AG04449 (cell line): ENCODE measurements at regions not wholly inside any gene's neighbourhood (a gene's known extent, or its start where the extent isn't known, plus 50 kb on each side); places are given as distances from the start of the nearest gene placed in this dataset.
"Not testable (repeated sequence)": the region's sequence is repeated elsewhere in the genome, so short reads cannot be mapped to it uniquely, and the experiment has no call there.

Experiments used
- CTCF ChIA-PET: fragments of 350-600 bp; formaldehyde crosslinking; extraction: SDS; loops from one replicate; lab custom pipeline; 2021; ENCODE audit warnings: antibody characterized with exemption; lab: Yijun Ruan, JAX
- POLR2A ChIA-PET: fragments of 400-600, 350-600 bp; formaldehyde crosslinking; extraction: SDS; loops from one replicate; lab custom pipeline; 2020; ENCODE audit warnings: antibody characterized with exemption, inconsistent platforms; lab: Yijun Ruan, JAX
- DNase-seq: peaks from one replicate; pipeline ENCODE4 v3.0.0-alpha.2; 2010; ENCODE audit warnings: low read depth, low spot score
- H3K4me3 ChIP-seq: 2 replicates; pipeline ENCODE4 v1.5.1; 2011; ENCODE audit warnings: low read depth, mild to moderate bottlenecking, control low read depth, low read length
- TF ChIP-seq, protein P1 (sequence below): IDR thresholded peaks from one replicate; pipeline ENCODE4 v1.5.1; 2011; ENCODE audit warnings: mild to moderate bottlenecking, moderate library complexity, low read length, control low read depth, inconsistent platforms; ENCODE audit not compliant: insufficient read depth; ENCODE audit errors: missing control alignments

DNA sequence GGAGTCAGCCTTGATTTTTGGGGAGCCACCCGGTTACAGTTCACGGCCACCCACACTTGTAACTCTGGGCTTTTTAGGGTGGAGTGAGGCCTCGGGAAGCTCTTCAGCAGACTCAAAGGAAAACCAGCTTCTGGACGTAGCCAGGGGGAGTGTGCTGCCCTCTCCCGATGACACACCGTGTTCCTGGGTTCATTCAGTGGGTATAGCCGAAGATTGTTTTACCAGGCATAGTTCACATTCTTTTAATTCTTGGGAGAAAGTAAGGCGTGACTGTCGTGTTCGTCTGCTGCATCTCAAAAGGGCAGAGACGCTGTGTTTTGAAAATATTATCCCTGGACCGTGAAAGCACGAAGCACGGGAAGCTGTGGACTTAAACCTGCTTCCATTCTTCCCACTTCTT lies 93.6 kb upstream of the PABPC3 start:
- POLR2A ChIA-PET, H3K4me3 ChIP-seq, DNase-seq: not testable (repeated sequence)
- CTCF ChIA-PET: interaction anchor here (1.0 to 1.8 kb wide), 3 partner anchors 8 to 68 kb away, joined by 3 to 6 read pairs (median 5); no protein-coding TSS in a partner anchor
- TF ChIP-seq, protein P1, sequence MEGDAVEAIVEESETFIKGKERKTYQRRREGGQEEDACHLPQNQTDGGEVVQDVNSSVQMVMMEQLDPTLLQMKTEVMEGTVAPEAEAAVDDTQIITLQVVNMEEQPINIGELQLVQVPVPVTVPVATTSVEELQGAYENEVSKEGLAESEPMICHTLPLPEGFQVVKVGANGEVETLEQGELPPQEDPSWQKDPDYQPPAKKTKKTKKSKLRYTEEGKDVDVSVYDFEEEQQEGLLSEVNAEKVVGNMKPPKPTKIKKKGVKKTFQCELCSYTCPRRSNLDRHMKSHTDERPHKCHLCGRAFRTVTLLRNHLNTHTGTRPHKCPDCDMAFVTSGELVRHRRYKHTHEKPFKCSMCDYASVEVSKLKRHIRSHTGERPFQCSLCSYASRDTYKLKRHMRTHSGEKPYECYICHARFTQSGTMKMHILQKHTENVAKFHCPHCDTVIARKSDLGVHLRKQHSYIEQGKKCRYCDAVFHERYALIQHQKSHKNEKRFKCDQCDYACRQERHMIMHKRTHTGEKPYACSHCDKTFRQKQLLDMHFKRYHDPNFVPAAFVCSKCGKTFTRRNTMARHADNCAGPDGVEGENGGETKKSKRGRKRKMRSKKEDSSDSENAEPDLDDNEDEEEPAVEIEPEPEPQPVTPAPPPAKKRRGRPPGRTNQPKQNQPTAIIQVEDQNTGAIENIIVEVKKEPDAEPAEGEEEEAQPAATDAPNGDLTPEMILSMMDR: peak; percentile 15

- POLR2A ChIA-PET, DNase-seq, H3K4me3 ChIP-seq: not testable (repeated sequence)
- CTCF ChIA-PET: interaction anchor here (0.7 to 2.7 kb wide), 10 partner anchors 9 to 1069 kb away, joined by 3 to 23 read pairs (median 4); no protein-coding TSS in a partner anchor
Measured at GRCh38 chr13:25004489-25004888, 91.4 kb upstream of the PABPC3 start.

GRCh38 chr13:25005050-25005497 lies 90.9 kb upstream of the PABPC3 start:
- CTCF ChIA-PET: interaction anchor here (0.7 to 2.7 kb wide), 10 partner anchors 8 to 1068 kb away, joined by 3 to 23 read pairs (median 4); no protein-coding TSS in a partner anchor
- TF ChIP-seq, protein P1: peak; percentile 22
- DNase-seq, POLR2A ChIA-PET, H3K4me3 ChIP-seq: not testable (repeated sequence)

DNA sequence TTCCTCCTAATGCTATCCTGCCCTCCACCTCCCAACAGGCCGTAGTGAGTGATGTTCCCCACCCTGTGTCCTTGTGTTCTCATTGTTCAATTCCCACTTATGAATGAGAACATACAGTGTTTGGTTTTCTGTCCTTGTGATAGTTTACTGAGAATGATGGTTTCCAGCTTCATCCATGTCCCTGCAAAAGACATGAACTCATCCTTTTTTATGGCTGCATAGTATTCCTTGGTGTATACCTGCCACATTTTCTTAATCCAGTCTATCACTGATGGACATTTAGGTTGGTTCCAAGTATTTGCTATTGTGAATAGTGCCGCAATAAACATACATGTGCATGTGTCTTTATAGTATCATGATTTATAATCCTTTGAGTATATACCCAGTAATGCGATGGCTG lies 88.5 kb upstream of the PABPC3 start:
- DNase-seq, H3K4me3 ChIP-seq, POLR2A ChIA-PET: not testable (repeated sequence)
- CTCF ChIA-PET: interaction anchor here (1.3 kb wide), 1 partner anchor 24 kb away, joined by 4 read pairs; no protein-coding TSS in a partner anchor

DNA sequence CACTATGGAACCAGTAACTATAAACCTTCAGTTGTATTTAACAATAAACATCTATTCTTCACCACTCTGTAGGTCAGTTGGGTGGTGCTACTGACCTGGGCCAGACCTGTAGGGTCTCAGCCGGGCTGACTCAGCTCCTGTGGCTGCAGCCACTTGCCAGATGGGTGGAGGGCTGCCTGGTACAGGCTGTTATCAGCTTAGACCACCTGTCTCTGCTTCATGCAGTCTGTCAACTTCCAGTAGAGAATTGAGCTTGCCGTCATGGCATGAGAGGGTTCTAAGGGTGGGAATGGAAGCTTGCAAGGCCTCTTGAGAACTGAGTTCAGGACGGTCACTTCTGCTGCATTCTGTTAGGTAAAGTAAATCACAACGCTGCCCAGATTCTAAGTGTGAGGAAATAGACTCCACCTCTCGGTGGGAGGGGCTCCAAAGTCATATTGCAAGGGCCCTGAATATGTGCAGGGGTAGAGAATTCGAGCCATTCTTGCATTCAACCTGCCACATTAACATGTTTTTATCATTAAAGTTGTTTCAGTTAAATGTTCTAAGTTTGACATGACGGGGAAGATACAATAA lies 81.5 kb upstream of the PABPC3 start:
- H3K4me3 ChIP-seq, POLR2A ChIA-PET, CTCF ChIA-PET, DNase-seq: not testable (repeated sequence)

GRCh38 chr13:25017176-25017575 lies 78.8 kb upstream of the PABPC3 start:
- POLR2A ChIA-PET, H3K4me3 ChIP-seq, DNase-seq: not testable (repeated sequence)
- CTCF ChIA-PET: interaction anchor here (0.8 to 2.0 kb wide), 2 partner anchors 11 to 22 kb away, joined by 3 to 6 read pairs; no protein-coding TSS in a partner anchor

GRCh38 chr13:25017808-25018728 lies 77.9 kb upstream of the PABPC3 start:
- CTCF ChIA-PET: interaction anchor here (0.8 to 2.0 kb wide), 2 partner anchors 12 to 23 kb away, joined by 3 to 6 read pairs; no protein-coding TSS in a partner anchor
- H3K4me3 ChIP-seq, DNase-seq, POLR2A ChIA-PET: not testable (repeated sequence)

GRCh38 chr13:25018729-25019115 lies 77.2 kb upstream of the PABPC3 start:
- CTCF ChIA-PET: no interaction called here
- POLR2A ChIA-PET: no interaction called here
- DNase-seq: no peak
- TF ChIP-seq, protein P1: no peak
- no peak overlapping the region for H3K4me3 ChIP-seq

DNA sequence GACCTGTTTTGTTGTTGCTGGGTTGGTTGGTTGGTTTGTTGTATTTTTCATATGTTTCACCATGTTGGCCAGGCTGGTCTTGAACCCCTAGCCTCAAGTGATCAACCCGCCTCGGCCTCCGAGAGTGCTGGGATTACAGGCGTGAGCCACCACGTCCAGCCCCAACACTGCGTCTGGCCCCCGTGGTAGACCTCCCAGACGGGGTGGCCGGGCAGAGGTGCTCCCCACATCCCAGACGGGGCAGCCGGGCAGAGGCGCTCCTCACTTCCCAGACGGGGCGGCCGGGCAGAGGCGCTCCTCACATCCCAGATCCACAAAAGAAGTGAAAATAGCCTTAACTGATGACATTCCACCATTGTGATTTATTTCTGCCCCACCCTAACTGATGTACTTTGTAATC lies 76.2 kb upstream of the PABPC3 start:
- DNase-seq, CTCF ChIA-PET, H3K4me3 ChIP-seq, POLR2A ChIA-PET: not testable (repeated sequence)
